ENCODE measurements at regions not wholly inside any gene's neighbourhood (a gene's known extent, or its start where the extent isn't known, plus 50 kb on each side); places are given as distances from the start of the nearest gene placed in this dataset.
"Not testable (repeated sequence)": the region's sequence is repeated elsewhere in the genome, so short reads cannot be mapped to it uniquely, and the experiment has no call there.

- CTCF ChIA-PET; H3K27ac ChIP-seq; DNase-seq (ENCODE audit: low spot score); POLR2A ChIA-PET (ENCODE audit: low non-redundant PET): not testable (repeated sequence)
Measured at GRCh38 chr4:49216606-49217005, 230.5 kb downstream of the CWH43 start.

- H3K27ac ChIP-seq, result no peak overlapping the region
- ChIA-PET POLR2A (ENCODE audit: low non-redundant PET) (no interaction called here), CTCF (no interaction called here)
- DNase-seq (ENCODE audit: low spot score), result no peak
- TF ChIP-seq CTCF (conservative IDR thresholded peaks at IDR 0.05; ENCODE audit: low read depth), result no peak
Measured at GRCh38 chr4:49217492-49217891, 231.4 kb downstream of the CWH43 start.

GRCh38 chr4:49218094-49218493 is 232.0 kb downstream of the CWH43 start:
- H3K27ac ChIP-seq; CTCF ChIA-PET; DNase-seq (ENCODE audit: low spot score); POLR2A ChIA-PET (ENCODE audit: low non-redundant PET): not testable (repeated sequence)

- DNase-seq (ENCODE audit: low spot score); CTCF ChIA-PET; POLR2A ChIA-PET (ENCODE audit: low non-redundant PET); H3K27ac ChIP-seq: not testable (repeated sequence)
Measured at GRCh38 chr4:49218931-49219330, 232.9 kb downstream of the CWH43 start.

GRCh38 chr4:49219489-49220225 is 233.6 kb downstream of the CWH43 start:
- POLR2A ChIA-PET (ENCODE audit: low non-redundant PET); CTCF ChIA-PET; H3K27ac ChIP-seq; DNase-seq (ENCODE audit: low spot score): not testable (repeated sequence)

- ChIA-PET POLR2A (ENCODE audit: low non-redundant PET) (no interaction called here), CTCF (no interaction called here)
- no peak for DNase-seq (ENCODE audit: low spot score)
- no peak overlapping the region for H3K27ac ChIP-seq
- no peak for TF ChIP-seq CTCF (conservative IDR thresholded peaks at IDR 0.05; ENCODE audit: low read depth)
Measured at GRCh38 chr4:49221209-49221608, 235.1 kb downstream of the CWH43 start.

GRCh38 chr4:49222810-49223209 is 236.7 kb downstream of the CWH43 start:
- POLR2A ChIA-PET (ENCODE audit: low non-redundant PET); H3K27ac ChIP-seq; CTCF ChIA-PET; DNase-seq (ENCODE audit: low spot score): not testable (repeated sequence)

- DNase-seq (ENCODE audit: low spot score); H3K27ac ChIP-seq; POLR2A ChIA-PET (ENCODE audit: low non-redundant PET); CTCF ChIA-PET: not testable (repeated sequence)
Measured at GRCh38 chr4:49226216-49226866, 240.3 kb downstream of the CWH43 start.

GRCh38 chr4:49227941-49228340 is 241.9 kb downstream of the CWH43 start:
- POLR2A ChIA-PET (ENCODE audit: low non-redundant PET); DNase-seq (ENCODE audit: low spot score); H3K27ac ChIP-seq; CTCF ChIA-PET: not testable (repeated sequence)

GRCh38 chr4:49229243-49229642 is 243.2 kb downstream of the CWH43 start:
- DNase-seq (ENCODE audit: low spot score); H3K27ac ChIP-seq; POLR2A ChIA-PET (ENCODE audit: low non-redundant PET); CTCF ChIA-PET: not testable (repeated sequence)

GRCh38 chr4:49229713-49230112 is 243.6 kb downstream of the CWH43 start:
- POLR2A ChIA-PET (ENCODE audit: low non-redundant PET); H3K27ac ChIP-seq; DNase-seq (ENCODE audit: low spot score); CTCF ChIA-PET: not testable (repeated sequence)

- DNase-seq (ENCODE audit: low spot score); CTCF ChIA-PET; POLR2A ChIA-PET (ENCODE audit: low non-redundant PET); H3K27ac ChIP-seq: not testable (repeated sequence)
Measured at GRCh38 chr4:49233346-49233745, 247.3 kb downstream of the CWH43 start.

- H3K27ac ChIP-seq; CTCF ChIA-PET; POLR2A ChIA-PET (ENCODE audit: low non-redundant PET); DNase-seq (ENCODE audit: low spot score): not testable (repeated sequence)
Measured at GRCh38 chr4:49233749-49234148, 247.7 kb downstream of the CWH43 start.

- POLR2A ChIA-PET (ENCODE audit: low non-redundant PET); CTCF ChIA-PET; H3K27ac ChIP-seq: not testable (repeated sequence)
Measured at GRCh38 chr4:49234382-49234781, 248.3 kb downstream of the CWH43 start.

GRCh38 chr4:49235413-49236160 is 249.5 kb downstream of the CWH43 start:
- POLR2A ChIA-PET (ENCODE audit: low non-redundant PET); CTCF ChIA-PET; DNase-seq (ENCODE audit: low spot score); H3K27ac ChIP-seq: not testable (repeated sequence)

More at GRCh38 chr4:49234382-49234781, 248.3 kb downstream of the CWH43 start:
- not testable (repeated sequence) for DNase-seq (ENCODE audit: low spot score)

Measured in RWPE1 (cell line).